ENCODE measurements at regions not wholly inside any gene's neighbourhood (a gene's known extent, or its start where the extent isn't known, plus 50 kb on each side); places are given as distances from the start of the nearest gene placed in this dataset.

GRCh38 chr5:110269478-110270142 is 456.9 kb downstream of the TMEM232 start:
- TF ChIP-seq KDM1A (IDR thresholded peaks at IDR 0.05; ENCODE audit: borderline replicate concordance, low read length) = no peak
- TF ChIP-seq TEAD4 (IDR thresholded peaks at IDR 0.05; ENCODE audit: low read depth, low read length) = no peak
- no peak for TF ChIP-seq RBBP5 (IDR thresholded peaks at IDR 0.05; ENCODE audit: borderline replicate concordance, low read depth, low read length)
- no peak for TF ChIP-seq YY1 (IDR thresholded peaks at IDR 0.05; ENCODE audit: low read depth, low read length)
- TF ChIP-seq POLR2AphosphoS5 (IDR thresholded peaks at IDR 0.05; ENCODE audit: low read depth, low read length) = no peak
- TF ChIP-seq TAF7 (optimal IDR thresholded peaks at IDR 0.05; ENCODE audit: borderline replicate concordance, low read depth, low read length) = no peak
- no peak for TF ChIP-seq SRF (IDR thresholded peaks at IDR 0.05; ENCODE audit: low read depth, low read length)
- TF ChIP-seq PHF8 (conservative IDR thresholded peaks at IDR 0.05; ENCODE audit: low read depth, low read length) = no peak
- TF ChIP-seq SUZ12 (IDR thresholded peaks at IDR 0.05; ENCODE audit: low read length) = no peak
- TF ChIP-seq SP4 (IDR thresholded peaks at IDR 0.05; ENCODE audit: low read length) = no peak
- no peaks in the 10 kb centered on the region for H3K79me2 ChIP-seq (ENCODE audit: control insufficient read depth in 1 of 2, insufficient read depth in 2 of 2, low read length in 2 of 2)
- H2AK5ac ChIP-seq (ENCODE audit: low read depth, low read length) = no peak overlapping the region
- H3K23ac ChIP-seq (ENCODE audit: insufficient read length) = no peak overlapping the region
- no peak overlapping the region for H3K56ac ChIP-seq (replicated peaks; ENCODE audit: insufficient read length, low read depth, low read length)
- no peak overlapping the region for H2BK120ac ChIP-seq (replicated peaks; ENCODE audit: low read depth, low read length)
- DNase-seq (ENCODE audit: low read depth in 1 of 2, low spot score in 2 of 2) (no peak), FAIRE-seq (no peak)
- no peak overlapping the region for H4K8ac ChIP-seq (ENCODE audit: extremely low read depth, insufficient read depth, low read length)
- no peak overlapping the region for H3K4me2 ChIP-seq (ENCODE audit: insufficient read depth in 1 of 2, low read depth in 2 of 2, low read length in 2 of 2)
- H2BK20ac ChIP-seq (ENCODE audit: low read length) = no peak overlapping the region
- no peak overlapping the region for H3K9ac ChIP-seq (replicated peaks in 1 of 4; ENCODE audit: extremely low read depth in 1 of 4, low read depth in 3 of 4, low read length in 3 of 4)
- no peak overlapping the region for H2AFZ ChIP-seq (ENCODE audit: low read length)
- no peak overlapping the region for H2BK12ac ChIP-seq (ENCODE audit: low read depth, low read length)
- H4K20me1 ChIP-seq (replicated peaks in 1 of 2; ENCODE audit: control insufficient read depth in 1 of 2, insufficient read depth in 2 of 2, low read length in 2 of 2) = no peaks in the 10 kb centered on the region
- ChIA-PET POLR2A (ENCODE audit: partially characterized antibody) (no interaction called here), CTCF (ENCODE audit: partially characterized antibody) (interaction anchor here (1.2 to 1.4 kb wide), 2 partner anchors 15 to 64 kb away, joined by 3 read pairs; no protein-coding TSS in a partner anchor)
- H3K4me3 ChIP-seq (ENCODE audit: extremely low read depth in 1 of 4, insufficient read depth in 2 of 4, low read depth in 3 of 4, low read length in 4 of 4) = no peak overlapping the region
- peaks cover 0 to 3% (median 0%) of the 10 kb centered on the region in 4 experiments; a peak in 1 of 7 replicates for H3K4me1 ChIP-seq (replicated peaks in 1 of 4; ENCODE audit: control insufficient read depth in 3 of 4, insufficient read depth in 4 of 4, low read length in 3 of 4)
- WGBS, 2 experiments (ENCODE audit: extremely low coverage in 1 of 2, insufficient coverage in 1 of 2, insufficient read length in 1 of 2, insufficient replicate concordance in 2 of 2, low coverage in 1 of 2, low lambda C conversion rate in 2 of 2, missing lambda C conversion rate in 1 of 2) = 92% methylated on average over 3 of the region's 3 CpGs; no CpG with 5 or more reads in 1 of the 2 experiments
- no peak overlapping the region for H3K18ac ChIP-seq (ENCODE audit: extremely low read depth, low read length)
- H2BK15ac ChIP-seq (ENCODE audit: low read length) = no peak overlapping the region
- no peak overlapping the region for H3K14ac ChIP-seq (ENCODE audit: insufficient read length)
- H4K5ac ChIP-seq (ENCODE audit: insufficient read length, low read depth, low read length) = no peak overlapping the region
- no peaks in the 10 kb centered on the region for H3K9me3 ChIP-seq (ENCODE audit: insufficient read depth in 2 of 2, low read depth in 1 of 2, low read length in 1 of 2)
- H3K27me3 ChIP-seq (replicated peaks in 1 of 4; ENCODE audit: control insufficient read depth in 3 of 4, extremely low read depth in 1 of 4, insufficient read depth in 3 of 4, low read length in 3 of 4) = no peaks in the 10 kb centered on the region
- H3K23me2 ChIP-seq (ENCODE audit: low read depth, low read length) = no peaks in the 10 kb centered on the region
- no peaks in the 10 kb centered on the region for H3K79me1 ChIP-seq (ENCODE audit: low read depth, low read length)
- H3K4ac ChIP-seq (replicated peaks; ENCODE audit: insufficient read length, low read depth, low read length) = no peak overlapping the region
- H3K27ac ChIP-seq (ENCODE audit: low read depth, low read length) = no peak overlapping the region
- no peak overlapping the region for H4K91ac ChIP-seq (replicated peaks; ENCODE audit: insufficient read length, low read length)
- H2BK5ac ChIP-seq (ENCODE audit: low read depth, low read length) = no peak overlapping the region
- no peaks in the 10 kb centered on the region for H3K36me3 ChIP-seq (ENCODE audit: control insufficient read depth in 2 of 4, insufficient read depth in 4 of 4, low read length in 3 of 4)
